ENCODE measurements at regions not wholly inside any gene's neighbourhood (a gene's known extent, or its start where the extent isn't known, plus 50 kb on each side); places are given as distances from the start of the nearest gene placed in this dataset.

DNA sequence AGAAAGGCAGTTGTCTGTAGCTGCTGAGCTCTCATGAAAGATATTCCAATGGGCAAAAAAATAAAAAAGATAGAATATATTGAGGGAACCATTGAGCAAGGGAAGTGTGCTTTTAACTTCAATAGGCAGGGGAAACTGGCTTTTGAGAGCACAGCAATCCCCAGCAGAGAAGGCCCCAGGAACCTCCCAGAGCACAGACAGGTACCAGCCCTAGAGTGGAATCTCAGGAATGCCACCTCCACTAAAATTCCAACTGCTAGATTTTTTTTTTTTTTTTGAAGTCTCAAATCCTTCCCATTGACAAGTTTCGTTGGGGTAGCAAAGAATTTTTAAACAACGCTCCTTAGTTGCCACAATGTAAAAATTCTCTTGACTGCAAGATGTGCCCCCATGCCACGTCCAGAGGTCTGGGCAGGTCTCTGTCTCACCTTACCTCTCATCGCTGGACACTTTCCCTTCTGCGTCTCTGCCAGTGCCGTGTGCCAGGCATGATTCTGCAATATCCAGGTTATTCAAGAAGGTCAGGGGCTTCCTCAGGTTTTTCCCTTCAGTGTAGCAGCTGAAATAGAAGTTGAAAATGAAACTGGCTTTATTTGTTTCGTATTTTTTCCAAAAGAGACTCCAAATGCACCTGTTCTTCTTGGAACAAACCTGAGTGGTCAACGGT is 64.2 kb upstream of the IRX1 start:
- no peak for TF ChIP-seq POLR2AphosphoS5 (IDR thresholded peaks at IDR 0.05)
- TF ChIP-seq POLR2A (IDR thresholded peaks at IDR 0.05) = no peak

All from breast epithelium (tissue), 3 donors.